MM.1S (cell line): ENCODE measurements at regions not wholly inside any gene's neighbourhood (a gene's known extent, or its start where the extent isn't known, plus 50 kb on each side); places are given as distances from the start of the nearest gene placed in this dataset.

Experiments used
- DNase-seq: peaks from one replicate; pipeline ENCODE4 v3.0.0-alpha.2; 2015
- H2AFZ ChIP-seq: fragments of 300-600 bp; sonication (generic); 2 replicates; pipeline ENCODE4 v1.6.0; 2016; ENCODE audit warnings: antibody characterized with exemption, low read length
- H3F3A ChIP-seq: fragments of 300-600 bp; sonication (generic); 2 replicates; pipeline ENCODE4 v1.6.1; 2016; ENCODE audit warnings: mild to moderate bottlenecking, antibody characterized with exemption, low read length, moderate library complexity, mixed read lengths; ENCODE audit not compliant: insufficient read depth
- H3K27ac ChIP-seq: fragments of 300-600 bp; sonication (generic); 2 replicates; pipeline ENCODE4 v1.5.1; 2016; ENCODE audit warnings: mild to moderate bottlenecking, low read length
- H3K27me3 ChIP-seq: fragments of 300-600 bp; sonication (generic); replicated peaks from 2 replicates; pipeline ENCODE4 v1.6.0; 2016; ENCODE audit warnings: low read length; ENCODE audit not compliant: insufficient read depth
- H3K36me3 ChIP-seq: fragments of 300-600 bp; sonication (generic); replicated peaks from 2 replicates; pipeline ENCODE4 v1.6.1; 2016; ENCODE audit warnings: mild to moderate bottlenecking, low read length, mixed read lengths; ENCODE audit not compliant: insufficient read depth
- H3K4me1 ChIP-seq: fragments of 300-600 bp; sonication (generic); 2 replicates; pipeline ENCODE4 v1.6.1; 2016; ENCODE audit warnings: low read length, mixed read lengths
- H3K4me2 ChIP-seq: fragments of 300-600 bp; sonication (generic); 2 replicates; pipeline ENCODE4 v1.6.0; 2016; ENCODE audit warnings: low read depth, low read length
- H3K4me3 ChIP-seq: fragments of 300-600 bp; sonication (generic); 2 replicates; pipeline ENCODE4 v1.5.1; 2016; ENCODE audit warnings: low read length, mixed read lengths
- H3K79me2 ChIP-seq: fragments of 300-600 bp; sonication (generic); 2 replicates; pipeline ENCODE4 v1.6.1; 2016; ENCODE audit warnings: mixed run types, low read length, mixed read lengths
- H3K9ac ChIP-seq: fragments of 300-600 bp; sonication (generic); 2 replicates; pipeline ENCODE4 v1.6.1; 2016; ENCODE audit warnings: low read length, mixed read lengths
- H3K9me2 ChIP-seq: fragments of 300-600 bp; sonication (generic); replicated peaks from 2 replicates; pipeline ENCODE4 v1.6.1; 2016; ENCODE audit warnings: mild to moderate bottlenecking, low read length, mixed read lengths; ENCODE audit not compliant: insufficient read depth
- H3K9me3 ChIP-seq: fragments of 300-600 bp; sonication (generic); replicated peaks from 2 replicates; pipeline ENCODE4 v1.6.1; 2016; ENCODE audit warnings: mild to moderate bottlenecking, low read length, mixed read lengths; ENCODE audit not compliant: insufficient read depth
- H4K20me1 ChIP-seq: fragments of 300-600 bp; sonication (generic); 2 replicates; pipeline ENCODE4 v1.6.1; 2016; ENCODE audit warnings: mild to moderate bottlenecking, low read length, moderate library complexity, mixed read lengths; ENCODE audit not compliant: insufficient read depth
- EZH2 ChIP-seq: fragments of 300-600 bp; sonication (generic); optimal IDR thresholded peaks from 2 replicates; pipeline ENCODE3; 2017; ENCODE audit warnings: low read depth, mild to moderate bottlenecking, antibody characterized with exemption, low read length, mixed read lengths
- EZH2phosphoT487 ChIP-seq: fragments of 300-600 bp; sonication (generic); IDR thresholded peaks from 2 replicates; pipeline ENCODE4 v1.6.1; 2018; ENCODE audit warnings: antibody characterized with exemption, low read length
- TF ChIP-seq, protein P1 (sequence below): fragments of 300-600 bp; sonication (generic); IDR thresholded peaks from 2 replicates; pipeline ENCODE4 v1.5.1; 2016; ENCODE audit warnings: antibody characterized with exemption, low read length, mixed read lengths

DNA sequence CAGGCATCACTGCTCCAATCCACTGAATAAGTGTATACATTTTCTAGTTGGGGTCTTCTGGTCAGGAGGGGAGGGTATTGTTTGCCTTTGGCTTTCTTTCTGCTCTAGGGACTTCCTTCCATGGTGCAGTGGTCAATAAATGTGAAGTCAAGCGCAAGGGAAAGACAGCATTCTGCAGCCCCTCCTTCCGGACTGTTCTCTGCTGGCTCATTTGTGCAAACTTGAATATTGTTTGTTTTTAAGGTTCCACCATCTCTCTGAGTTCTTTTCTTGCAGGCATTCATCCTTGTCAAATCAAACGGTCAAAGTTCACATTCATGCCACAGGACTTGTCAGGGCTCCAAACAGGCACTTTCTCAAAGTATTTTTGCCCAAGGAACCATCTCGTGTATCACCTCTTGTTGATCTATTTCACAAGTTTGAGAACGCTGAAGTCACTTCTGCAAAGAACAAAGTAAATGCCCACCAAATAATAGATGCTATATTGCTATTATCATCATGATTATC lies 205.6 kb upstream of the KAZN start:
- Histone ChIP-seq H3K4me2 (no peak overlapping the region), H3K4me1 (no peaks in the 10 kb centered on the region), H3K9me3 (no peaks in the 10 kb centered on the region), H3K9me2 (no peaks in the 10 kb centered on the region), H3K36me3 (no peaks in the 10 kb centered on the region), H2AFZ (no peak overlapping the region), H4K20me1 (no peaks in the 10 kb centered on the region), H3K79me2 (no peaks in the 10 kb centered on the region), H3K27me3 (no peaks in the 10 kb centered on the region), H3F3A (no peaks in the 10 kb centered on the region), H3K9ac (no peak overlapping the region), H3K27ac (no peak overlapping the region), H3K4me3 (no peak overlapping the region)
- TF ChIP-seq EZH2, result no peak
- TF ChIP-seq EZH2phosphoT487, result no peak
- TF ChIP-seq, protein P1, sequence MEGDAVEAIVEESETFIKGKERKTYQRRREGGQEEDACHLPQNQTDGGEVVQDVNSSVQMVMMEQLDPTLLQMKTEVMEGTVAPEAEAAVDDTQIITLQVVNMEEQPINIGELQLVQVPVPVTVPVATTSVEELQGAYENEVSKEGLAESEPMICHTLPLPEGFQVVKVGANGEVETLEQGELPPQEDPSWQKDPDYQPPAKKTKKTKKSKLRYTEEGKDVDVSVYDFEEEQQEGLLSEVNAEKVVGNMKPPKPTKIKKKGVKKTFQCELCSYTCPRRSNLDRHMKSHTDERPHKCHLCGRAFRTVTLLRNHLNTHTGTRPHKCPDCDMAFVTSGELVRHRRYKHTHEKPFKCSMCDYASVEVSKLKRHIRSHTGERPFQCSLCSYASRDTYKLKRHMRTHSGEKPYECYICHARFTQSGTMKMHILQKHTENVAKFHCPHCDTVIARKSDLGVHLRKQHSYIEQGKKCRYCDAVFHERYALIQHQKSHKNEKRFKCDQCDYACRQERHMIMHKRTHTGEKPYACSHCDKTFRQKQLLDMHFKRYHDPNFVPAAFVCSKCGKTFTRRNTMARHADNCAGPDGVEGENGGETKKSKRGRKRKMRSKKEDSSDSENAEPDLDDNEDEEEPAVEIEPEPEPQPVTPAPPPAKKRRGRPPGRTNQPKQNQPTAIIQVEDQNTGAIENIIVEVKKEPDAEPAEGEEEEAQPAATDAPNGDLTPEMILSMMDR, result no peak
- no peak for DNase-seq

DNA sequence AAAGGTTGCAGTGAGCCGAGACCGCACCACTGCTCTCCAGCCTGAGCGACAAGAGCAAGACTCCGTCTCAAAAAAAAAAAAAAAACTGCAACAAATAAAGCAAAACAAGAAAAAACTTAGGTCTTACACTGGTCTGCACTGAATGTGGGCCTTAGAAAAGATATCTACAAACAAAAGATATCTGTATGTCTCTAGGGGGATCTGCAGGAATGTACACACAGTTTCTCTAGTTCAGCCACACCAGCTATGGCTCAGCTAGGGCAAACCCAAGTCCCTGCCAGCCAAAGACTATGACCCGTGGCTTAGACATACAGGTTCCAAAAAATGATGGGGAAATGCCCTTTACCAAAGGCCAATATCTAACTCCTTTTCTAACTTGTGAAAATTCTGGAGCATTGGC lies 202.4 kb upstream of the KAZN start:
- TF ChIP-seq EZH2 (no peak), EZH2phosphoT487 (no peak)
- TF ChIP-seq, protein P1, result no peak
- H3K79me2 ChIP-seq, result no peaks in the 10 kb centered on the region
- no peaks in the 10 kb centered on the region for H3K9me3 ChIP-seq
- H3K4me1 ChIP-seq, result no peaks in the 10 kb centered on the region
- no peak overlapping the region for H3K4me2 ChIP-seq
- H3K36me3 ChIP-seq, result no peaks in the 10 kb centered on the region
- H3K9me2 ChIP-seq, result no peaks in the 10 kb centered on the region
- H3K27me3 ChIP-seq, result no peaks in the 10 kb centered on the region
- H3K27ac ChIP-seq, result no peak overlapping the region
- H3F3A ChIP-seq, result no peaks in the 10 kb centered on the region
- DNase-seq, result no peak
- H4K20me1 ChIP-seq, result no peaks in the 10 kb centered on the region
- H3K4me3 ChIP-seq, result no peak overlapping the region
- H3K9ac ChIP-seq, result no peak overlapping the region
- no peak overlapping the region for H2AFZ ChIP-seq

DNA sequence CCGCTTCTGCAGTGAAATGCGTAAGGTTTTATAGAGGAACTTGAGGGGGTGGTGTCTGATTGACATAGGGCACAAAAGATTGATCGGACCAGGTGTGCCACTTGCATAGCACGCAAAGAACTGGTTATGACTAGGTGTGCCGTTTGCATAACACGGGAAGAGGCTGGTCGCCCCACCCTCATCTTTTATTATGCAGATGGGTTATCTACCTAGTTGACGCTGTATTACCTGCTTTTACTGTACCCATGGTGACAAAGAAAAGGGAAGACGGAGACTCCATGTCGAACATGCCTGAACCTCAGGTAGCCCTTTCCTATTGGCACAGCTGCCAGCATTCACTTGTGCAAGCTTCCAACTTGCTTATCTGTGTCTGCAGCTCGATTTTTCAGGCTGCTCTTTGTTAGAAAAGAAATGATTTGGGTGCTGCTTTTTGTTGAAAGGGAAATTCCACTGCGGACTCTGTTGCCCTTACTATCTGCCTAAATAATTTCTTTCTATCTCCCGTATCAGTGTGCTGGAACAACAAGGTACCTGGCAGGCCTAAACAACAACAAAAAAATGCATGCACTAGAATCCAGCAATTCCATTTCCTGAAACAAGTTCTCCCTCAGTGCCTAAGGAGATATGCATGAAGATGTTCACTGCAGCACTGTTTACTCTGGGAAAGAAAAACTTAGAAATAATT lies 194.4 kb upstream of the KAZN start:
- Histone ChIP-seq H3K4me1 (no peaks in the 10 kb centered on the region), H3K9me2 (no peaks in the 10 kb centered on the region), H4K20me1 (no peaks in the 10 kb centered on the region), H3K4me3 (no peak overlapping the region), H3K27me3 (no peaks in the 10 kb centered on the region), H3K27ac (no peak overlapping the region), H3K79me2 (no peaks in the 10 kb centered on the region), H3K36me3 (no peaks in the 10 kb centered on the region), H2AFZ (no peak overlapping the region), H3K4me2 (no peak overlapping the region), H3F3A (no peaks in the 10 kb centered on the region), H3K9ac (no peak overlapping the region), H3K9me3 (no peaks in the 10 kb centered on the region)
- DNase-seq, result no peak
- no peak for TF ChIP-seq EZH2
- no peak for TF ChIP-seq EZH2phosphoT487
- TF ChIP-seq, protein P1, result no peak
